SK-N-MC (cell line): ENCODE measurements at regions not wholly inside any gene's neighbourhood (a gene's known extent, or its start where the extent isn't known, plus 50 kb on each side); places are given as distances from the start of the nearest gene placed in this dataset.

Source experiments
- FOXP2 ChIP-seq: optimal IDR thresholded peaks from 2 replicates; pipeline ENCODE3; 2011; ENCODE audit warnings: mild to moderate bottlenecking, moderate library complexity; ENCODE audit not compliant: insufficient read depth; ENCODE audit errors: extremely low read length, control extremely low read depth
- POLR2AphosphoS5 ChIP-seq: IDR thresholded peaks from 2 replicates; pipeline ENCODE4 v1.6.1; 2012; ENCODE audit warnings: mild to moderate bottlenecking, low read depth, low read length, borderline replicate concordance

DNA sequence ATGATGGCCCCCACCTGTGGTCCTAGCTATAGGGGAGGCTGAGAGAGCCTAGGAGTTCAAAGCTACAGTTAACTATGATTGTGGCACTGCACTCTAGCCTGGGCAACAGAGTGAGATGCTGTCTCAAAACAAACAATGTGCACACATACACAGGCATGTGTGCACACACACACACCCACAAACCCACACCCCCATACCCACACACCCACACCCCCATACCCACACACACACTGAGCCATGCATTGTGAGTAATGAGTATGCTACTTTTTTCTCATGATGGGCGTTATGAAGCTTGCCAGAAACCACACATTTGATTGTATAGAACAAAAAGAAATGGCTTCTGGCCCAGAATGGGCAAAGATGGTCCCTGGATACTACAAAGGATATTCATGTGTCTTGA lies 691.1 kb downstream of the SLC4A3 start:
- TF ChIP-seq FOXP2 (no peak), POLR2AphosphoS5 (no peak)
